GM21619 (cell line): ENCODE measurements at regions not wholly inside any gene's neighbourhood (a gene's known extent, or its start where the extent isn't known, plus 50 kb on each side); places are given as distances from the start of the nearest gene placed in this dataset.
"Not testable (repeated sequence)": the region's sequence is repeated elsewhere in the genome, so short reads cannot be mapped to it uniquely, and the experiment has no call there.

Experiments used
- ATAC-seq: cut with Tn5 transposase; IDR thresholded peaks from one replicate; pipeline ENCODE4 v1.9.1; 2021; ENCODE audit not compliant: unreplicated experiment

DNA sequence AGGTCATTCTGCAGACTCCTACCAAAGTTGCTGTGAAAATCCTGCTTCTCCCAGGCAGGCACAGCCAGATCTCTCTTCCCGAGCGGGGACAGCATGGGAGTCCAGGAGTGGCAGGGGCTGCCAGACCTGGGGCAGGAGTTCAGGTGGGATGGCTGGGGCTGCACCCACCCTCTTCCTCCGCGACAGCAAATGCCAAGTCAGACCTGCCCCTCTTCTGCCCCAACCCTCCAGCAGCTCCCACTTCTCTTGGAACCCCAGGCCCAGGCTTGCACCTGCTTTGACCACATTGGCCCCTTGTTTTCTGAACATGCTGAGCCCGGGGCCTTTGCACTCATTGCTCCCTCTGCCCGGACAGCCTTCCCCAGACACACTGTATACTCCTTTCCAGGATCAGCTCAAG lies 288.2 kb upstream of the HS6ST1 start:
- no peak for ATAC-seq

DNA sequence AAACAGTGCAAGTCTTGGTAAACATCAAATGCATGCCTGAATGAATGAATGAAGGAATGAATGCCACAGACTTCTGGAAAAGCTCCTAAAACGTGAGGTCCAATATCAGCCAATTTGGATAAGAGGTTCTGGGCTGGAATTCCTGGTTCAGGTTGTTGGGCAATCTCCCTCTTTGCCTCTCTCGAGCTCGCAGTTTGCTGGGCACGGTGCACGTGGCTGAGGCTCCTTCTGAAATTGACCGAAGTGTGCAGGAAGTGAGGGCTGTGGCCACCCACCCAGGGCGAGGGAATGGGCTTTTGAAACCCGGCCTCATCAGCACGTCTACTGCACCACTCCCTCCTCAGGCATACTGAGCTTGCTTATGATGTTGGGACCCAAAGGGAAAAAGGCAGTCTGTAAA lies 288.8 kb upstream of the HS6ST1 start:
- ATAC-seq = no peak

GRCh38 chr2:128607911-128608506 lies 289.3 kb upstream of the HS6ST1 start:
- ATAC-seq = no peak

GRCh38 chr2:128608921-128609880 lies 290.5 kb upstream of the HS6ST1 start:
- no peak for ATAC-seq

DNA sequence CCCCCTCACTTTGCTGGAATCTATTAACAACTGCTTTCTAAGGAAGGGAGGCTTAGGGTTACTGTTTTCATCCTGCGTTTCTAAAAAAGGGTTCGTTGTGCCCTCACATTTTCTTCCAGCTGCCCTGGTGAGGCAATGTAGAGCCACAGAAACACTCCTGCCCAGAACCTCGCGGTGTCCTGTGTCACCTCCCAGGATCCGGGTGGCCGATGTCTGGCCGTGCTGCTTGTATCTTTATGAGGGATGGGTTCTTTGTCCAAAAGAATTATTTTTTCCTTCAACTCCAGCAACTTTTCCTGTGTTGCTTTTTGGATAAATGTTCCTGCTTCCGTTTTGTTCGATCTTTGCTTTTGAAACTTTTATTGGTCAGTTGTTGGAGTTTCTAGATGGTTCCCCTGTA lies 291.8 kb upstream of the HS6ST1 start:
- ATAC-seq = no peak

GRCh38 chr2:128611421-128612320 lies 293.0 kb upstream of the HS6ST1 start:
- no peak for ATAC-seq

GRCh38 chr2:128612628-128613027 lies 294.0 kb upstream of the HS6ST1 start:
- no peak for ATAC-seq

- ATAC-seq = no peak
Measured at GRCh38 chr2:128613351-128613750, 294.7 kb upstream of the HS6ST1 start.

GRCh38 chr2:128613876-128614275 lies 295.2 kb upstream of the HS6ST1 start:
- ATAC-seq = no peak

GRCh38 chr2:128614907-128615306 lies 296.2 kb upstream of the HS6ST1 start:
- ATAC-seq = not testable (repeated sequence)

DNA sequence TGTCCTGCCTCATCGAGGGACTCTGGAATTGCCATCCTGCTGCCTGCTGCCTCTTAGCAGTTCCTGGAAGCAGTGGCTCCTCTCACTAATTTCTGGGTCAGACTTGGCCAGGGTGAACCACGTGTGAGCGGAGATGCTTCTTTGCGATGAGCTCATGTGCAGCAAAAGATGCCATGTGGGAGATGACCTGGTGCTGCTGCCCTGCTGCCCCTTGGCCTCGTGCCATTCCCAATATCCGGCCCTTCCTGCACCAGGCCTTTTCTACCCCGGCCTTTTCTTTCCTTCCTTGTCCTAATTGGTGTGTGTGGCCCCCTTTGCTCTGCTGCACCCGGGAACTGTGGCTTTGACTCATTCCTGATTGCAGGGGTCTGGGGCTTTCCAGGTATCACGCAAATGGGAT lies 296.9 kb upstream of the HS6ST1 start:
- ATAC-seq = no peak

GRCh38 chr2:128617029-128617590 lies 298.4 kb upstream of the HS6ST1 start:
- no peak for ATAC-seq

DNA sequence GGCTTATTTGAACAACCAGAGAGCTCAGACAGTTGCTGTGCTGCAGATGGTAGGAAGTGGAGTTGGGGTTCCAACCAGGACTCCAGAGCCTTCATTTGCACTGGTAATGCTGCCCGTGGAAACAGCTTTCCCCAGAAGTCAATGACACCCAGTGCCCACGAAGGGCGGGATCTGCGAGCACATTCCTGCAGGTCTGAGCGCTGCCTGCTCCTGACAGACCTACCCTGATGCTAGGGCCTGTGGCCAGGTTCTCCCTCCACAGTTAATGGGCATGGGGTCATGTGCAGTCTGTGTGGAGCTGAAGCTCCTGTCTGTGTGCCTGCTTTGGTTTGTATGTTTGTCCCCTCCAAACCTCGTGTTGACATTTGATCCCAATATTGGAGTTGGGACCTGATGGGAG lies 299.0 kb upstream of the HS6ST1 start:
- ATAC-seq = no peak

DNA sequence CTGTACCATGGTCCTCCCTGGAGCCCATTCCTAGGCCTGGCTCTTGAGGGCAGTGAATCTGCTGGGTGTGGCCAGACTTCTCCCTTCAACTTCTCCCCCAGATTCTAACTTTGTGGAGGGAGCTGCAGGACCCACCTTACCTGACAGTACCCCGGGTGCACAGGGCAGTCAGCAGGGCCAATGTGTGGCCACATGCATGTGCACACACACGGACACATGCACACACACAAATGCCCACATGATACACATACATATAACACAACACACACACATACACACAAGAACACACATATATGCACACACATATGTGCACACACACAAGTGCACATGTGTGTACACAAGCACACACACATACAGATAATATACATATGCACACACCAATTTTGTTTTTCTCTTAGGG lies 300.0 kb upstream of the HS6ST1 start:
- no peak for ATAC-seq

DNA sequence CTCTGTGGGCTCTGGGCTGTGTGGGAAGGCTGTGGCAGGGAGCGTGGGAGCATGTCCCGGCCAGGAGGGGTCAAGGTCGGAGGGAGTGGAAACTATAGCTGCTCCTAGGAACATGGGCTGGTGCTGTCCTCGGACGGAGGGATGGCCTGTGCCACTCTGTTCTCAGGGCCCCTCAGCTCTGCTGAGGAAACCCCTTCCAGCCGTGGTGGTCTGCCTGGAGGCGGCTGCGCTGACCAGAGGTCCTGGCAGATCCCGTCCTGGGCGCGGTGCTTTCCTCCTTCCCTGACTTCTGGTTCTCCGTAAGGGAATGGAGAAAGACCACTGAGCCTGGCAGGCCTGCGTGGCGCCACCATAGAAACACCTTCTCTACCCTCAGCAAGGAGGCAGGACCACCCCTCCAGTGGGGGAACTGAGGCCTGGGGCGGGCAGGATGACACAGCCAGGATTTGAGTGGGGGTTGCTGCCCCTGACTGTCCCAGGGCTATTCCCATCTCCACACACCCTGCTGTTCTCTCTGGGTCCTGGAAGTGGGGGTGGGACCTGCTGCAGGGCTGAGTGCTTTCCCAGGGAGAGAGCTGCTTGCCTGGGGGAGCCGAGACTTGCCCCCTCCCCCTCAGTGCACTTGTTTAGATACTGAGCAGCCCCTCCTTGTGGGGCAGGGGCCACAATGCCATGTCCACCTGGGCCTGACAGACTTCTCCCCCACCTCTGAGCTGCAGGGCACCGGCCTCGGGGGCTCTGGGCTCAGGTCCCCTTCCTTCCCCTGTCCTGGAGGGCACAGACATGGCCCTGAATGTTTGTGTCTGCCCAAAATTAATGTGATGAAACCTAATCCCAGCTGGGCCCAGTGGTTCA lies 301.0 kb upstream of the HS6ST1 start:
- ATAC-seq = no peak

DNA sequence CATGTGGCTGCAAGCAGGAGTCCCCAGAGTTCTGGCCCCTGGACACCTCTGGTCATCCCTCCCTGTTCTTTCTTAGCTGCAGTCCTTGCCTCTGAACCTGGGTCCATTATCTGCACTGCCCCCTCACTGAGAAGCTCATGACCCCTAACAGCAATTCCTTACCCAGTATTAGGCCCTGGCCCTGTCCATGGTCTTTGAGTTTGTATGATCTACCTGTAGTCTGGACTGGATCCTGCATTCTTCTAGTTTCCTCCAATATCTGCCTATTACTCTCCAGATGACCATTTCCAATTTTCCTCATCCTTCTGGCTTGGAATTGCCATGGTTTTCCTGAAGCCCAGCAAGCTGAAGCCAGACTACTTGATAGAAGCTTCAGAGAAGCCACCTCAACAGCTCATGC lies 302.4 kb upstream of the HS6ST1 start:
- no peak for ATAC-seq

- ATAC-seq = no peak
Measured at GRCh38 chr2:128622371-128622770, 303.7 kb upstream of the HS6ST1 start.

GRCh38 chr2:128622955-128623620 lies 304.4 kb upstream of the HS6ST1 start:
- no peak for ATAC-seq
